K562 (cell line): ENCODE measurements at regions not wholly inside any gene's neighbourhood (a gene's known extent, or its start where the extent isn't known, plus 50 kb on each side); places are given as distances from the start of the nearest gene placed in this dataset.
"Not testable (repeated sequence)": the region's sequence is repeated elsewhere in the genome, so short reads cannot be mapped to it uniquely, and the experiment has no call there.

Experiments
- ATAC-seq: fragments of 200-7000 bp; cut with Tn5 transposase; 3 replicates; pipeline ENCODE4 v1.9.1; 2020; ENCODE audit warnings: moderate library complexity
- BruUV-seq: library from RNA; stranded (reverse); fragments of 400-500 nt; replicated peaks from 2 replicates; lab custom pipeline; 2021; lab: Mats Ljungman, UMichigan
- CTCF ChIA-PET: fragments of 300-600 bp; formaldehyde crosslinking; extraction: SDS; loops from one replicate; lab custom pipeline; 2021; ENCODE audit warnings: low intra/inter-chr PET ratio; lab: Yijun Ruan, JAX
- POLR2A ChIA-PET: fragments of 300-600, 350-650 bp; sonication (Branson Sonifier 250); formaldehyde crosslinking; extraction: SDS; loops from one replicate; lab custom pipeline; 2021; ENCODE audit warnings: antibody characterized with exemption, inconsistent platforms; lab: Yijun Ruan, JAX
- DNase-seq, 4 experiments: peaks; one replicate each; pipeline versions ENCODE4 v3.0.0 to v3.0.0-alpha.2; 2011 to 2018; ENCODE audit warnings: low spot score in 3 of 4, mixed read lengths in 3 of 4; ENCODE audit errors: extremely low read depth in 1 of 4
- FAIRE-seq: peaks from 2 replicates; lab custom pipeline; 2011; peaks lifted over from hg19 to GRCh38; lab: Jason Lieb, UNC
- H2AFZ ChIP-seq: 2 replicates; pipeline ENCODE4 v1.6.0; 2011; ENCODE audit warnings: low read depth, low read length, control low read depth, inconsistent platforms
- H3K27ac ChIP-seq: fragments of 200-600 bp; 3 replicates; pipeline ENCODE4 v1.8.0; 2011; ENCODE audit warnings: low read depth, mild to moderate bottlenecking, control low read depth, inconsistent platforms, low read length, moderate library complexity, mixed read lengths; ENCODE audit errors: extremely low read depth
- H3K27me3 ChIP-seq, 2 experiments: fragments of 300-600 bp in 1 of 2; 2 replicates in 1 of 2; 3 replicates in 1 of 2; pipeline versions ENCODE4 v1.6.0 to v1.8.0; 2011; ENCODE audit warnings: inconsistent platforms in 2 of 2, low read length in 2 of 2, mild to moderate bottlenecking in 1 of 2, mixed read lengths in 1 of 2, moderate library complexity in 1 of 2; ENCODE audit not compliant: control insufficient read depth in 2 of 2, insufficient read depth in 2 of 2
- H3K36me3 ChIP-seq: fragments of 300-600 bp; 3 replicates; pipeline ENCODE4 v1.8.0; 2011; ENCODE audit warnings: mild to moderate bottlenecking, low read length, inconsistent platforms; ENCODE audit not compliant: control insufficient read depth, insufficient read depth
- H3K4me1 ChIP-seq, 2 experiments: fragments of 200-600 bp in 1 of 2; replicated peaks in 1 of 2; 2 replicates in 1 of 2; 3 replicates in 1 of 2; pipeline versions ENCODE4 v1.5.1 to v1.8.0; 2011; ENCODE audit warnings: inconsistent platforms in 2 of 2, low read length in 2 of 2, mild to moderate bottlenecking in 1 of 2, mixed read lengths in 1 of 2, moderate library complexity in 1 of 2; ENCODE audit not compliant: control insufficient read depth in 2 of 2, insufficient read depth in 2 of 2
- H3K4me2 ChIP-seq: 2 replicates; pipeline ENCODE4 v1.6.1; 2011; ENCODE audit warnings: low read length, control low read depth, inconsistent platforms, mixed read lengths; ENCODE audit not compliant: insufficient read depth
- H3K4me3 ChIP-seq: fragments of 200-600 bp; sonication (generic), shearing (Covaris generic); 2 replicates; pipeline ENCODE4 v1.5.1; 2016; ENCODE audit warnings: control low read depth, inconsistent platforms
- H3K79me2 ChIP-seq: fragments of 200-600 bp; 3 replicates; pipeline ENCODE4 v1.8.0; 2011; ENCODE audit warnings: low read length, inconsistent platforms; ENCODE audit not compliant: control insufficient read depth, insufficient read depth
- H3K9ac ChIP-seq, 2 experiments: 2 replicates each; pipeline versions ENCODE4 v1.6.0 to v1.6.1; 2011; ENCODE audit warnings: low read depth in 2 of 2, low read length in 2 of 2, control low read depth in 1 of 2, inconsistent platforms in 1 of 2, mild to moderate bottlenecking in 1 of 2, mixed read lengths in 1 of 2; ENCODE audit not compliant: insufficient read depth in 1 of 2
- H3K9me1 ChIP-seq: one replicate; pipeline ENCODE4 v1.6.0; 2011; ENCODE audit warnings: inconsistent platforms, mild to moderate bottlenecking, low read length, moderate library complexity; ENCODE audit not compliant: control insufficient read depth, insufficient read depth
- H3K9me3 ChIP-seq: replicated peaks from 2 replicates; pipeline ENCODE4 v1.5.1; 2011; ENCODE audit warnings: low read depth, low read length, inconsistent platforms; ENCODE audit not compliant: control insufficient read depth, insufficient read depth
- H4K20me1 ChIP-seq: replicated peaks from 2 replicates; pipeline ENCODE4 v1.6.1; 2011; ENCODE audit warnings: low read length, inconsistent platforms, mixed read lengths; ENCODE audit not compliant: control insufficient read depth, insufficient read depth
- CCNT2 ChIP-seq: IDR thresholded peaks from 2 replicates; pipeline ENCODE4 v1.6.1; 2011; ENCODE audit warnings: borderline replicate concordance, low read depth, mild to moderate bottlenecking, moderate library complexity, mixed read lengths, low read length; ENCODE audit not compliant: insufficient read length; ENCODE audit errors: extremely low read depth
- CEBPB ChIP-seq: fragments of 450-650 bp; IDR thresholded peaks from 2 replicates; pipeline ENCODE4 v1.6.1; 2016; ENCODE audit warnings: missing genetic modification characterization, missing compliant biosample characterization
- CEBPG ChIP-seq, 3 experiments: fragments of 200-800 bp in 1 of 3; sonication (Bioruptor generic) in 1 of 3; sonication (generic) in 1 of 3; formaldehyde crosslinking in 1 of 3; IDR thresholded peaks in 2 of 3; conservative IDR thresholded peaks in 1 of 3; 2 replicates each; pipeline versions ENCODE4 v1.6.1 to v1.8.0; 2016 to 2022; ENCODE audit warnings: missing compliant biosample characterization in 2 of 3, missing genetic modification characterization in 2 of 3, mild to moderate bottlenecking in 1 of 3, missing genetic modification reagents in 1 of 3
- ZFP30 ChIP-seq: fragments of 250-450 bp; sonication (Bioruptor Pico); IDR thresholded peaks from 2 replicates; pipeline ENCODE4 v1.8.0; 2022; ENCODE audit warnings: moderate library complexity, mild to moderate bottlenecking, inconsistent platforms, borderline replicate concordance
- WGBS: fragments of 100-300 bp; shearing (Covaris generic); methylation state at CpG from one replicate; pipeline ENCODE4 v1.1.6; 2016; ENCODE audit warnings: low coverage, mixed read lengths; ENCODE audit not compliant: insufficient coverage; ENCODE audit errors: missing lambda C conversion rate; 5-methylcytosine and 5-hydroxymethylcytosine counted together
- in situ Hi-C: fragments of 300-500 bp; cut with MboI; formaldehyde crosslinking; loops from 4 replicates; pipeline ENCODE4 v1.15.0; 2018; ENCODE audit warnings: inconsistent platforms, mixed read lengths
- intact Hi-C: fragments of 100-400 bp; cut with micrococcal nuclease; formaldehyde crosslinking; loops from 2 replicates; pipeline ENCODE4 v1.14.2; 2022

GRCh38 chr4:120261117-120261516 is 194.5 kb upstream of the MAD2L1 start:
- CTCF ChIA-PET: no interaction called here
- POLR2A ChIA-PET: interaction anchor here (0.8 kb wide), 1 partner anchor 34 kb away, joined by 3 read pairs; no protein-coding TSS in a partner anchor

GRCh38 chr4:120256112-120256775 is 189.6 kb upstream of the MAD2L1 start:
- WGBS: 2% methylated on average over 20 of the region's 28 CpGs
- H3K27me3 ChIP-seq, H3K36me3 ChIP-seq, H3K4me3 ChIP-seq, in situ Hi-C loops, H2AFZ ChIP-seq, H3K27ac ChIP-seq, BruUV-seq, H3K4me2 ChIP-seq, DNase-seq, H3K4me1 ChIP-seq, ATAC-seq, FAIRE-seq, H3K9ac ChIP-seq, CTCF ChIA-PET, H4K20me1 ChIP-seq, H3K9me1 ChIP-seq, intact Hi-C loops, POLR2A ChIA-PET, H3K79me2 ChIP-seq, H3K9me3 ChIP-seq: not testable (repeated sequence)

More at GRCh38 chr4:120261117-120261516, 194.5 kb upstream of the MAD2L1 start:
- no peak overlapping the region for H3K9ac ChIP-seq
- in situ Hi-C loops: no loop called here
- no peaks in the 10 kb centered on the region for H3K4me1 ChIP-seq
- no peaks in the 10 kb centered on the region for H3K79me2 ChIP-seq
- no peak overlapping the region for H3K27ac ChIP-seq
- intact Hi-C loops: no loop called here
- no peaks in the 10 kb centered on the region for H3K27me3 ChIP-seq
- DNase-seq (no peak), FAIRE-seq (no peak), ATAC-seq (no peak)
- no TSS peak for BruUV-seq
- H3K4me2 ChIP-seq: no peak overlapping the region
- no peak overlapping the region for H2AFZ ChIP-seq
- WGBS: 1% methylated on average over 6 of the region's 6 CpGs
- no peaks in the 10 kb centered on the region for H3K9me1 ChIP-seq
- no peaks in the 10 kb centered on the region for H3K9me3 ChIP-seq
- H3K36me3 ChIP-seq: no peaks in the 10 kb centered on the region
- peak; percentile 32; the same call in 1 of the 2 replicates for TF ChIP-seq CEBPB
- no peak; the same call in 1 of the 2 replicates for TF ChIP-seq CEBPG (CRISPR knock-in tag; IDR thresholded peaks at IDR 0.05)
- TF ChIP-seq CEBPG (tag; conservative IDR thresholded peaks at IDR 0.05 in 1 of 2, IDR thresholded peaks at IDR 0.05 in 1 of 2): peak in 1 of 2 experiments; percentile 62; a peak in 2 of 4 replicates
- no peak for TF ChIP-seq CCNT2
- no peak for TF ChIP-seq ZFP30
- TF ChIP-seq, all 486 proteins: peak for 2
- Histone ChIP-seq H4K20me1 (no peaks in the 10 kb centered on the region), H3K4me3 (no peak overlapping the region)
